Chondrocyte (in vitro differentiated cells): ENCODE measurements at regions not wholly inside any gene's neighbourhood (a gene's known extent, or its start where the extent isn't known, plus 50 kb on each side); places are given as distances from the start of the nearest gene placed in this dataset.

ENCODE experiments used
- DNase-seq: peaks from one replicate; pipeline ENCODE4 v3.0.0; 2021; ENCODE audit warnings: mixed read lengths, low spot score
- H3K27ac Mint-ChIP-seq: one replicate; pipeline ENCODE4 v1.8.0; 2021; ENCODE audit warnings: mild to moderate bottlenecking, moderate library complexity, mixed read lengths; ENCODE audit not compliant: unreplicated experiment
- H3K27me3 Mint-ChIP-seq: 2 replicates; pipeline ENCODE4 v1.8.0; 2021; ENCODE audit warnings: low read depth, mixed read lengths
- H3K36me3 Mint-ChIP-seq: 2 replicates; pipeline ENCODE4 v1.8.0; 2021; ENCODE audit warnings: low read depth, mixed read lengths
- H3K4me1 Mint-ChIP-seq: 2 replicates; pipeline ENCODE4 v1.8.0; 2021; ENCODE audit warnings: low read depth, mild to moderate bottlenecking, mixed read lengths
- H3K4me3 Mint-ChIP-seq: one replicate; pipeline ENCODE4 v1.8.0; 2021; ENCODE audit warnings: mild to moderate bottlenecking, moderate library complexity, mixed read lengths; ENCODE audit not compliant: unreplicated experiment
- H3K9me3 Mint-ChIP-seq: 2 replicates; pipeline ENCODE4 v1.8.0; 2021; ENCODE audit warnings: low read depth, mixed read lengths
- CTCF ChIP-seq: fragments of 200-600 bp; sonication (generic); IDR thresholded peaks from 2 replicates; pipeline ENCODE4 v1.5.0; 2021; ENCODE audit warnings: antibody characterized with exemption, mild to moderate bottlenecking, moderate library complexity

- H3K27ac Mint-ChIP-seq, result no peak overlapping the region
- no peak for TF ChIP-seq CTCF
- DNase-seq, result no peak
- H3K4me3 Mint-ChIP-seq, result no peak overlapping the region
- no peaks in the 10 kb centered on the region for H3K36me3 Mint-ChIP-seq
- peaks cover 8% of the 10 kb centered on the region for H3K27me3 Mint-ChIP-seq
- peaks cover 15% of the 10 kb centered on the region for H3K9me3 Mint-ChIP-seq
- peaks cover 23% of the 10 kb centered on the region for H3K4me1 Mint-ChIP-seq
Measured at GRCh38 chr13:27001705-27002104, 169.9 kb downstream of the USP12 start.

GRCh38 chr13:27000686-27001085, 170.9 kb downstream of the USP12 start:
- H3K4me1 Mint-ChIP-seq, result peaks cover 18% of the 10 kb centered on the region
- no peak for TF ChIP-seq CTCF
- peaks cover 15% of the 10 kb centered on the region for H3K9me3 Mint-ChIP-seq
- no peaks in the 10 kb centered on the region for H3K36me3 Mint-ChIP-seq
- no peak overlapping the region for H3K4me3 Mint-ChIP-seq
- no peak for DNase-seq
- no peak overlapping the region for H3K27ac Mint-ChIP-seq
- H3K27me3 Mint-ChIP-seq, result peaks cover 8% of the 10 kb centered on the region

GRCh38 chr13:26999499-26999898, 172.1 kb downstream of the USP12 start:
- Mint-ChIP-seq H3K36me3 (no peaks in the 10 kb centered on the region), H3K27me3 (peaks cover 9% of the 10 kb centered on the region), H3K27ac (no peak overlapping the region), H3K4me1 (peaks cover 7% of the 10 kb centered on the region), H3K4me3 (no peak overlapping the region), H3K9me3 (peaks cover 15% of the 10 kb centered on the region)
- no peak for TF ChIP-seq CTCF
- DNase-seq, result no peak

GRCh38 chr13:26998292-26998691, 173.3 kb downstream of the USP12 start:
- DNase-seq, result no peak
- H3K36me3 Mint-ChIP-seq, result no peaks in the 10 kb centered on the region
- TF ChIP-seq CTCF, result no peak
- H3K4me1 Mint-ChIP-seq, result peaks cover 4% of the 10 kb centered on the region
- peaks cover 7% of the 10 kb centered on the region for H3K9me3 Mint-ChIP-seq
- H3K4me3 Mint-ChIP-seq, result no peak overlapping the region
- H3K27ac Mint-ChIP-seq, result no peak overlapping the region
- peaks cover 9% of the 10 kb centered on the region for H3K27me3 Mint-ChIP-seq

- H3K27me3 Mint-ChIP-seq, result peaks cover 9% of the 10 kb centered on the region
- DNase-seq, result no peak
- no peak overlapping the region for H3K27ac Mint-ChIP-seq
- no peak for TF ChIP-seq CTCF
- no peak overlapping the region for H3K4me3 Mint-ChIP-seq
- H3K36me3 Mint-ChIP-seq, result no peaks in the 10 kb centered on the region
- H3K4me1 Mint-ChIP-seq, result peaks cover 14% of the 10 kb centered on the region
- H3K9me3 Mint-ChIP-seq, result no peaks in the 10 kb centered on the region
Measured at GRCh38 chr13:26996965-26997752, 174.5 kb downstream of the USP12 start.
